HG03521 (cell line): ENCODE measurements at regions not wholly inside any gene's neighbourhood (a gene's known extent, or its start where the extent isn't known, plus 50 kb on each side); places are given as distances from the start of the nearest gene placed in this dataset.
"Not testable (repeated sequence)": the region's sequence is repeated elsewhere in the genome, so short reads cannot be mapped to it uniquely, and the experiment has no call there.

Source experiments
- ATAC-seq: cut with Tn5 transposase; IDR thresholded peaks from one replicate; pipeline ENCODE4 v1.9.1; 2021; ENCODE audit warnings: mild to moderate bottlenecking, moderate library complexity; ENCODE audit not compliant: unreplicated experiment

GRCh38 chr11:90286640-90287039 lies 63.8 kb upstream of the CHORDC1 start:
- no peak for ATAC-seq

GRCh38 chr11:90284171-90284570 lies 61.3 kb upstream of the CHORDC1 start:
- no peak for ATAC-seq

- ATAC-seq, result not testable (repeated sequence)
Observed at GRCh38 chr11:90282551-90283071, 59.8 kb upstream of the CHORDC1 start.

GRCh38 chr11:90274362-90274761 lies 51.5 kb upstream of the CHORDC1 start:
- no peak for ATAC-seq
